H54 (cell line): ENCODE measurements at regions not wholly inside any gene's neighbourhood (a gene's known extent, or its start where the extent isn't known, plus 50 kb on each side); places are given as distances from the start of the nearest gene placed in this dataset.
A peak's percentile ranks its signal among the peaks of the same experiment; 100 is the strongest.
"Not testable (repeated sequence)": the region's sequence is repeated elsewhere in the genome, so short reads cannot be mapped to it uniquely, and the experiment has no call there.

Source experiments
- DNase-seq: peaks from one replicate; pipeline ENCODE4 v3.0.0; 2011; ENCODE audit warnings: low spot score, mixed read lengths; ENCODE audit not compliant: insufficient read length
- FAIRE-seq: peaks from 3 replicates; lab custom pipeline; 2011; peaks lifted over from hg19 to GRCh38; lab: Jason Lieb, UNC
- POLR2A ChIP-seq: IDR thresholded peaks from 2 replicates; pipeline ENCODE4 v1.6.1; 2011; ENCODE audit warnings: low read depth, mild to moderate bottlenecking, low read length

DNA sequence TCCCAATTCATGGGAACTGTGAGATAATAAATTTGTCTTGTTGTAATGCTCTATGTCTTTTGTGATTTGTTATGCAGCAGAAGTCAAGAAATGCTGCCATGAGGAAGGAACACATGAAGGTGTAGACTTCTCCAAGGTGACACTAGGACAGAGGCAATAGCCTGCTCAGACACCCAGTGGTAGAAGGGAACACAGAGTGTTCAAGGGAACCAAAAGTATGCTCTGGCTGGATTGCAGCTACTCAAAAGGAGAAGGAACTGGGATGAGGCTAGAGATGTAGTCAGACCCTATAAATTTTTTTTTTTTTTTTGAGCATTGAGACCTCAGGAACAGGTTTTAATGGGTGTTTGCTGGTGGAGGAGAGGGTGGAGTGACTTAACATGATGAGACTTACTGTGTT, 232.5 kb downstream of the PARP8 start:
- FAIRE-seq (no peak), DNase-seq (no peak)
- TF ChIP-seq POLR2A = no peak

DNA sequence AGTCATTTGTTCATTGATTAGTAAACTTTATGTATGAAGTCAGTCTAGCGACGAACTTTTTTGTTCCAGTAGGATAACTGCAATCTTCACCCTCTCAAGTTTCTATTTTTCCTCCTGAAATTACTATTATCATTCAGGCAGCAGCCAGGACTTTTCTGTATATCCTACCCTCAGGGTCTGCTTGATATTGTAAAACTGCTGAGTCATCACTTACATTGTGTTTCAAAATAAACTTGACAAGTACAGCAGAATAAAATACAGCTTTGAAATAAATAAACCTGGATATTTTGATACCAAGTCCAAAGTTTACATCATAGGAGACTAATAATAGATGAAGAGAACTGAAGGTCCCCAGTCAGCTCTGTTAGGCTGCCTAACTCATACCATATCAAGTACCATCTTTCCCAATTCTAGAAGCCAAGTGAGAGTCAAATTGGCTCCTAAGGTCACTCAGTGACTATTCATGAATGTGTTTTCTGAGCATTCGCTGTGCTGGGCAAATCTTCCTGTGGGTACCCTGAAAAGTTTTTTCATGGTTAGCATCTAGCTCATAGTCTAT, 234.6 kb downstream of the PARP8 start:
- FAIRE-seq (no peak), DNase-seq (no peak)
- no peak for TF ChIP-seq POLR2A

DNA sequence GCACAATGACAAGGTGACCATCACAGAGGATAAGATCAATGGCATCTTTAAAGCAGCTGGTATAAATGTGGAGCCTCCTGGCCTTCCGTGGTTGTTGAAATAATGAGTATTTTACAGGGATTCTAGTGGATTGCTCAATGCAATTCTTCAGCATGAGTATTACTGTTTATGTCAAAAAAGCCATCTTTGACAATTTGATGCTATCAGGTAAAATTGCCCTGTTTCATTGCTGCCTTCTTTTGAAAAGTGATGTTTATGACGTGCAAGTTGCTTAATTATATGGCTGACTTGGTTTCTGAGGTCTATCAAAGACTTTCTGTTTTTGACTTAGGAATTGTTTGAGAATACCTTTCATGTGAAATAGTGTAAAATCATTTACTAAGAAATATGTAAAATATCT, 237.2 kb downstream of the PARP8 start:
- DNase-seq (no peak), FAIRE-seq (no peak)
- no peak for TF ChIP-seq POLR2A

GRCh38 chr5:50905996-50906570, 239.6 kb downstream of the PARP8 start:
- FAIRE-seq (no peak), DNase-seq (no peak)
- no peak for TF ChIP-seq POLR2A

- not testable (repeated sequence) for FAIRE-seq, DNase-seq
These were observed 253.7 kb downstream of the PARP8 start for GRCh38 chr5:50920160-50920559.

GRCh38 chr5:50921366-50922133, 255.1 kb downstream of the PARP8 start:
- TF ChIP-seq POLR2A = no peak
- DNase-seq (no peak), FAIRE-seq (no peak)

DNA sequence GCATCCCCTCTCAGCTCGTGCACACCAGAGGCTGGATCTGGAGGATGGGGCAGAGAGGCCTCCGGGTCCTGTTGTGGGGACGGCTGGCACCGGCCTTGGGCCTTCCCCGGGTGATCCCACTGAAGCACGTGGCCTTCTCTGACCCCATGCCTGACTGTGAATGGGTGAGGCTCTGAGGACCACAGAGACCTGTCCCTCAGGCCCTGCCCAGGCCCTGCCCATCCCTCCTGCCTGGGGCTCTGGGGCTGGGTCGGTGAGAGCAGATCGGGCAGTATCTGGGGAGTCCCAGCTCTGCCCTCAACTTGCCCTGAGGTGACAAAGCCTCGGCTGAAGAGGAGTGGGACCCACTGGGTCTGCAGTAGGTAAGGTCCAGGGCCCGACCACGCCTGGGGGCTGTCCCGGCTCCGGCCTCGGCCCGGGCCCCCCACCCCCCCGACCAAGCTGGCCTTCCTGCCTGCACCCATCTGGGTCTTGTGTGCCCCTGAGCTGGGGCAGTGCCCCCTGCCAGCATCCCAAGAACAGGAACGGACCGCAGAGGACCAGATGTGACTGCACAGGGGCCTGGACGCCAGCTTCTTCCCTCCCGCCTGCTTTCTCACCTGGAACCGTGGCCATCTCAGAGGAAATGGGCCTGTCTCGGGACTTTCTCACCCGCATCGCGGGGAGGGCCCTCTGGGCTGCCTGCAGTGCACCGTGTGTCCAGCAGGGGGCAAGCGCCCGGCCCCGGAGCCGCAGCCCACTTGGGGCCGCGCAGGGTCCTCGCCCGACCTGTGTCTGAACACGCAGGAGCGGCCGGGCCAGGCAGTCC, 255.9 kb downstream of the PARP8 start:
- FAIRE-seq = not testable (repeated sequence)
- peak; percentile 20 for DNase-seq

DNA sequence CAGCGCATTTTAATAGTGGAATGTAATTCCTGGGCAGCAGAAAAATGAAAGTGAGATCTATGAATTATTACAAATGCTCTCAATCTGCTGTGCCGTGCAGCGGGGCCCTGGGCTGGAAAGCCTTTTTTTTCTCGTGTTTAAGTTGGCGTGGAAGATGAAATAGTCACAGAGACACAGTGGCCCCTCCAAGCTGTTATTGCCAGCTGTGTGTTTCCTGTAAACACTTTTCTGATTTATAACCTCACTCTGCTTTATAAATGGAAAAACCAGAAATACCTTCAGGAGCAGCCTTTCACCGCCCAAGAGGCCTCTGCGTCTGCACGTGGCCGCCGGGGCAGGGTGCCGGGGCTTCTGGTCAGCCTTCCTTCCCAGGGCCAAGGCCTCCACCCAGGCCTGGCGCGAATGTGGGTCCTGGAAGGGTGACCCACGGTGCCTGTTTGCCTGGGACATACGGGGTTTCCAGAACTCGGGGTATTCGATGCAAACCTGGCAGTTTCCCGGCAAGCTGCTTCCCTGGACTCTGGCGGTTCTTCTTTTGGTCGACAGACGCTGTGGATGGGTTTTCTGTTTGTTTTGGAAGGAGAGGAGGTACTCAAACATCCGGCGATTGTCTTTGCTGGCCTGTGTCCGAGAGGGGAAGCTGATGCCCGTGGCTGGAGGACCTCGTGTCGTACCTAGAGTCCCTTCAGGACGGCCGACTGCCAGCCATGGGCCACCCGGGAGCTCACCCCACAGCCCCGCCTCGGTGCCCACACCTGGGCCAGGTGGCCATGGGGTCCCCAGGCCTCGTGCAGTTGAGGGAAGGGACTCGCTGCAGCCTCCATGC, 256.7 kb downstream of the PARP8 start:
- FAIRE-seq = no peak
- DNase-seq = no peak
- no peak for TF ChIP-seq POLR2A

- no peak for FAIRE-seq
- no peak for TF ChIP-seq POLR2A
- DNase-seq = no peak
These were observed 257.5 kb downstream of the PARP8 start for GRCh38 chr5:50923768-50924494.

GRCh38 chr5:50927953-50928352, 261.5 kb downstream of the PARP8 start:
- no peak for TF ChIP-seq POLR2A
- no peak for FAIRE-seq

GRCh38 chr5:50929174-50929573, 262.7 kb downstream of the PARP8 start:
- DNase-seq (no peak), FAIRE-seq (no peak)

More at GRCh38 chr5:50927953-50928352, 261.5 kb downstream of the PARP8 start:
- no peak for DNase-seq

GRCh38 chr5:50934343-50934742, 267.9 kb downstream of the PARP8 start:
- FAIRE-seq (no peak), DNase-seq (no peak)
- no peak for TF ChIP-seq POLR2A

More at GRCh38 chr5:50929174-50929573, 262.7 kb downstream of the PARP8 start:
- no peak for TF ChIP-seq POLR2A

GRCh38 chr5:50945139-50945538, 278.7 kb downstream of the PARP8 start:
- FAIRE-seq = no peak
- no peak for TF ChIP-seq POLR2A
- DNase-seq = no peak
